ENCODE measurements at regions not wholly inside any gene's neighbourhood (a gene's known extent, or its start where the extent isn't known, plus 50 kb on each side); places are given as distances from the start of the nearest gene placed in this dataset.
"Not testable (repeated sequence)": the region's sequence is repeated elsewhere in the genome, so short reads cannot be mapped to it uniquely, and the experiment has no call there.

DNA sequence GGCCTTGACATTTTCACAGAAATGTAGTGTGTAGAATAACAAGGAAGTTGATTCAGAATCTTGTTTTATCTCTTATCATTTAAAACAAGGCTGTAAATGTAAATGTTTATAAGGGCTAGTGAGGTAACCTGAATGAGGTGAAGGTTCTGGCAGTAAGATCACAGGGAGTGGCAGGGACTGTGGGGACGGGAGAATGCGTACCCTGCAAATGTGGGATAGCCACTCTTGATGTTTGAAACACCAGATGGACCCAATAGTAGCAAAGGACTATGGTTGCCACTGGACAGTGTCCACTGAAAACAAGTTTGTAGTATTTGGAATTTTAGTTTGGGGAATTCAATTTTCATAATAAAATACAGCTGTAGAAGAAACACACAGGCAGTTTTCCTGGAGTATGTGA is 155.3 kb downstream of the FHIP1A start:
- DNase-seq = no peak

DNA sequence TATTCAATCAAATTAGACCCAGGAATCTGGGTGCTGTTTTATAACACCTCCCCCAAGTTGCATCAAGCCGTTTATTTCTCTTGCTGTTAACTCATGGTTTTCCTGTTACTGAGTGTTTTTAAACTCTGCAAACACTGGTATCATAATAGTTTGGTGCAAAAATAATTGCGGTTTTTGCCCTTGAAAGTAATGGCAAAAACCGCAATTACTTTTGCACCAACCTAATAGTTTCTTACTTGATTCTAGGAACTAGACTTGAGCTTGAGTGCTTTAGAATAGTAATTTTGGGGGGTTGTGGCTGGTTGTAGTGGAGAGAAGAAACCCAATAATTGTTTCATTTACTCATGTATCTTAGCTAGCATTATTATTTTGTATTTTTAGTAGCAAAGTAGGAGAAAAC is 156.6 kb downstream of the FHIP1A start:
- DNase-seq = no peak

DNA sequence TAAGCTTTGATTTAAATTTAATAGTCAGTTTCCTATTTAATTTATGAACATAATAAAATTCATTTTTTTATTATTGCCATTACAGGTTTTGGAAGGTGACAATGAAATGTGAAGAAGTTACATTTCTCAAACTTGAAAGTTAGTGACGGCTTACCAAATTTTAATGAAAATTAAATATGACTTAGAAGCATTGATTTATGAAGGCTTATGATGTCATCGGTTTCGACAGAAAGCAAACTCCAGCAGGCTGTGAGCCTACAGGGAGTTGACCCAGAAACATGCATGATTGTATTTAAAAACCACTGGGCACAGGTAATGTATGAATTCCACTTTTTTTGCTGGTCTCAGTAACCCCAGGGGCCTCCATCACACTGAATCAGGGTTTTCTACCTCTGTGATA is 157.1 kb downstream of the FHIP1A start:
- no peak for DNase-seq

DNA sequence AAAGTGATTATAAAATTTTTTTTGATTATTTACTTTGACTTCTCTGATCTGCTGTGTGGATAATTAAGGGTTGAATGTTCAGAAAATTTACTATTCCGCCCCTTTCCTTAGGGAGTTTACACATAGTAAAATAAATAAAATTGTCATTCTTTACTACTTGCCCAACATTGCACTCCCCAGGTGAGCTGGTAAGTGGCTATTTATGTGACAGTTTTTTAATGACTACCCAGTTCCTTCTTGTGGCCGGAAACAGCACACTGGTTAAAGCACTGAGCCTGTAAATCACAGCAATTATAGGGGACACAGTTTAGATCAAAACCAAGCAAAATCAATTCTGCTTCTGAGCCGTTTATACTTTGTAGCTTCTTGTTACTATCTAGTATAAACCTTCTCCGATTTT is 158.1 kb downstream of the FHIP1A start:
- no peak for DNase-seq

DNA sequence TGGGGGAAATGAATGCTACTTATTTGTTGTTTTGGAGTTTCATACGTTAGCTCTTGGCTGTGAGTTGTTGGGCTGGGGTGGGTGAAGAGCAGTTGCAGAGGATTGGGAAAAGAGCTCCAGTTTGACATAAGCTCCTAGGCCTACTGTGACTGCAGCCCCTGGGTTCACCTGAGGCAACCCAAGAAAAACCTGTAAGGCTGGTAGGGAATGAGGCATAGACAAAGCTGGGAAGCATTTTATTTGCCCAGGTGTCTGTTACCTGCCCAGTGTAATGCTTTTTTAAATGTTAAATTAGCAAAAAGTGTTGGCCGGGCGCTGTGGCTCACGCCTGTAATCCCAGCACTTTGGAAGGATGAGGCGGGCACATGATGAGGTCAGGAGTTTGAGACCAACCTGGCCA is 160.0 kb downstream of the FHIP1A start:
- DNase-seq = no peak

DNA sequence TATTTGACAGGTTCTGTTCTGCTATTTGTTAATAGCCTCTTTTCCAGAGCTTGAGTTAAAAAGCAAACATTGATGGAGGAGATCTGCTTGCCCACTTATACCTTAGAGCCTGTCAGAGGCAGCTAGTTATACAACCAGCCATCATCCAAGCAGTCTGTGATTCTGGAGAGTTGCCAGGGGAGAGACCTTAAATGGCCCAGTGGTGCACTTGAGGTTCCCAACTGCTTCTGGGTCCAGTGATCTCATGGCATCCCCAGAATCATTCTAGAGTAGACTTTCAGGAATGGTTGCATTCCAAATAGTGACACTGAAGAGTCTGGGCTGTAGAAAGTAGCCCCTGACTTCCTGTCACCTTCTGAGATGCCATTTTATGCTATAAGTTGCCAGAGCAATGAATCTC is 160.7 kb downstream of the FHIP1A start:
- DNase-seq = no peak

DNA sequence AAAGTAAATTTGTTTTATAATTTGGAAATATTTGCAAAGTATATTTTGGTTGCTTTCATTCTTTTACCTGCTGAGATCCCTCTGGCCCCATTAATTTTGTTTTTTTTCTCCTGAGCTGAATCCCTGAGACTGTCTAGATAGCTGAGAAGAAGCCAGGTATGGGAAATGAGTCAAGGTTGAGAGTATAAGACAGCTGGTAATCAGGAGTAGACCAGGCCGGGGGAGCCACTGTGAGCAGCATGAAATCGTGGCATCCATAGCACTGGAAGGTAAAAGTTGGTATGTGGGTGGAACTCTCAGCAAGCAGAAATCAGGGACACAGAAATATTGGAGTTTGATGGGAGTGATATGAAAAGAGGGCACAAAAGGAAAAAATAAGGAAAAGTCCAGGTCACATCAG is 164.5 kb downstream of the FHIP1A start:
- DNase-seq = no peak

DNA sequence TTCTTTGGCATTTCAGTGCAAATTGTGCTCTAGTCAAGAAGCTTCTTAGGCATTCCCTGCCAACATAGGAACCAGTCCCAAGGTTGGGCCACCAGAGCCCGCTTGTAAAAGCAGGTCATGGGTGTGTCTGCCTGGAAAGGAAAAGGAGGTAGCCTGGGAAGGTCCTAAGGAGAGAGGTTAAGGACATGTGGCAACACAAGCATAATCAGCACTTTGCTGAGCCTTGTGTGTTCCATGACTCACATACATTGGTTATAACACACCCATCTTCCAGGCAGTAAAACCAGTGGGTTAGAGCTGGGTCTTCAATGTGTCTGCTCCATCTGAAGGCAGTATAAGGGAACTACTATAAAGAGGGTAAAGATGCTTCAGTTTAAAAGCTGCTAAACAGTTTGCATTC is 165.0 kb downstream of the FHIP1A start:
- no peak for DNase-seq

DNA sequence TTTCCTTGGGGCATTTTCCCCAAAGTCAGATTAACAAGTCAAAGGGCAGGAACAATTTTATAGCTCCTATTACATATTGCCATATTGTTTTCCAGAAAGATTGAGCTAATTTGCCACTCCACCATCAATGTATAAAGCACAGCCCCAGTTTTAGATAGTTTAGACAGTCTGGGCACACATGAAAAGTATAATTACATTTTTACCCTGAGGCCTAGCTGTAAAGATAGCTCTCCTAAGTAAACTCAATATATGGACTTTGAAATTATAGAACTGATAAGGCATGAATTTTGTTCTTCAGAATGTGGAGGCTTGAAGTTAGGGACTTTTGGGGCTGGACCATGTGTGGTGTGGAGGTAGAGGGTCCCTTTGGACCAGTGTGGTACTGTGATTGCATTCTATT is 166.0 kb downstream of the FHIP1A start:
- DNase-seq = no peak

DNA sequence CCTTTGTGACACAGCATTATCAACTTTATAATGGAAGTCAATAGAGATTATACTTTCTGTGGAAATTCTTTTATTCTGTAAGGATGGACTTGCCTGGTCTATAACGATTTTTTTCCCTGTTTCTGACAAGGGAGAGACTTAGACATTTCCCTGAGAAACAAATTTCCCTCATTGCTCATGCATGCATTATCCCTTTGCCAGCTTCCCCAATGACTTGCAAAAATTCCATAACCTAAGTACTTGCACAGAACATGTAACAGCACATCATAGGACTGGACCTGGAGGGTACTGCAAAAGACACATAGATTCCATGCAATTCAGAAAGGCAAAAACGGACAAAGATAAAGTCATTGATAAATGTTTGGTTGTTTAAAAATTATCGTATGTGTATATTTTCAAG is 166.7 kb downstream of the FHIP1A start:
- DNase-seq = no peak

DNA sequence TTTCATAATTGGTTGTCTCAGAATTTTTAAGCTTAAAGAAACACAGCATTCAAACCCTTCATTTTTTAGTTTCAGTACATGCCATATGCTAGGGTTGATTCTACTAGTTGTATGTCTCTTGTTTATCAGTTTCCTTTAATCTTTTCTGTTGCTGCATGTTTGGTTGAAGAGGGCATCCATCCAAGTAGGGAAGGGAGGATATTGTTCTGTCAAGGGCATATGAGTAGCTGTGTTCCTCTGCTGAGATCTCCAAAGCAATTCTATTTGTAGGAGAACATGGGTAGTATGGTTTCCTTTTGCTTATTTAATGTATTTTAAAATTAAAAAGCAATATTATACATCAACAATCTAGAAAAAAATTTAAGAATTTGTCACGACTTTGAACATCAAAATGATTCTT is 167.7 kb downstream of the FHIP1A start:
- no peak for DNase-seq

DNA sequence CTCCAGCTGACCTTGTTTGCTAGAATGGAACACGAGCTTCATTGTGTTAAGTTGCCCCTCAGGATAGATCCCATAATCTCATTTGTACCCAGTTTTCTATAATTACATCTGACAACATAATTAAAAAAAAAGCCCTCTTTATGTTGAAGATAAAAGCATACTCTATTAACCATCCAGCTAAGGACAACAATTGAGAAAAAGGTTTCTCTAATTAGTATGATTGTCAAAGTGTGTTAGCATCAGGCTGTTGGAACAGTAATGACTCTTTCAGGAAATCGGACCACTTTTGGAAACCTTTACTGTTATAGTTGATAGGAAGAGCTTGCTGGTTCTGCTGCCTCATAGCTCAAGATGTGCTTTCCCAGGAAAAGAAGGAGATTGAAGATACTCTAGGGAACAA is 172.6 kb downstream of the FHIP1A start:
- no peak for DNase-seq

DNA sequence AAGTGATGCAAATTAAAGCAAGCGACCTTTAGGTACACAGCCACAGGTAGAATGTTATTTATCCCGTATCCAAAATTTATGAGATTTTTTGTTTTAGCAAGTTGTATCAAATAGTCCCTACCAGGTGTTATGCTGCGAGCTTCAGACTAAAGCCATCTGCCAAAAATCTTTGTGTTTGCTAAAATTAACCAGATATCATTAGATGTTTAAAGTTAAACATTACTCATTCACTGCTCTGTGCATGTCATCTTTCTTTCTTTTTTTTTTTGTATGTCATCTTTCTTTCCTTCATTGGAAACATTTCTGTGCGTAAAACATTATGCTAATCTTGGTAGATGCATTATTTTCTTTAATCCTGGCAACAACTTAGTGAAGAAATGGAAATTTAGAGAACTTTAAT is 173.1 kb downstream of the FHIP1A start:
- DNase-seq = no peak

DNA sequence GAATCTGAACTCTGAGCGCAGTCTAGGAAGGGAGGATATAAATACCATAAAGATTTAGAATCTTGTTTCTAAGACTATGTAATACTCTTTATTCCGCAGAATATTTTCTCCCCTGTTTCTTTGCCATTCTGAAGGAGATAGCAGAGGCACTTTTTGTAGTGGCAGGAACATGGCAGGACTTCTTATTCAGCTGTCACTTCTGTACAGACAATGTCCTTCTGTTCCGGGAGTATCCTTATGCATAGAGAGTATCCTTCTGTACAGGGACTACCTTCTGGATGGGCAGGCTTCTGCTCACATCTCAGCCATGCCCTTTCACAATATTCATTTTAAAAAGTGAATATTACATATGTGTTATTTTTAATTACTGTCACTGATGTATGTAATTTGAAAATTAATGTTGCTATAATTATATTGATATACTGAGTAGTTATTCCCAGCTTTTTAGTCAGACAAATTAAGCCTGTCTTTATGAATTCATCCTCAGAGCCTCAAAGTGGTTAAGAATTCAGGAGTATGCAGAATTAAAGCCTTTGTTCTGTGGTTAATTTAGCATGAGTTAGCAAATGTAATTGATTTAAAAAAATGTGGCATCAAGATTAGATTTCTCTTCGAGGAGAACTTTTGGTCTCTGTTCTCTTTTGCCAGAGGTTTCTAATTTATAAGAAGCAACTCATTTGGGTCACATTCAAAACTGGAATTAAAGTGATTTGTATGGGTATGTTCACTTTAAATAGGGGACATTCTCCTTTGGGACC is 174.4 kb downstream of the FHIP1A start:
- no peak for DNase-seq

DNA sequence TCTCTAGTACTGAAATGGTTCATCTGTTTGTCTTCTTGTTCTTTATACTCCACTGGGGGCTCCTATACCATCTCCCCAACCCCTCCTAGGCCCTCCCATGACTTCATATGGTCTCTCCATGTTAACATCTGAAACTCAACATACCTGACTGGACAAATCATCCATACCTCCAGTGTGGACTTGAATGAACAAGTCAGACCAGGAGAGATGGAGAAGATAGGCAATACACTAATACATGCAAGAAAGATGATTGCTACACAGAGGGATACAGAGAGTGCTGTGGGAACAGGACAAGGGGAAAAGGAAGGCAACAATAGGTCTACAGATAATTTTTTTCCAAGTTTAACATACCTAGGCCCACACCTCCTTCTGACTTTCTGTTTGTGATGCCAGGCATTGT is 175.1 kb downstream of the FHIP1A start:
- no peak for DNase-seq

DNA sequence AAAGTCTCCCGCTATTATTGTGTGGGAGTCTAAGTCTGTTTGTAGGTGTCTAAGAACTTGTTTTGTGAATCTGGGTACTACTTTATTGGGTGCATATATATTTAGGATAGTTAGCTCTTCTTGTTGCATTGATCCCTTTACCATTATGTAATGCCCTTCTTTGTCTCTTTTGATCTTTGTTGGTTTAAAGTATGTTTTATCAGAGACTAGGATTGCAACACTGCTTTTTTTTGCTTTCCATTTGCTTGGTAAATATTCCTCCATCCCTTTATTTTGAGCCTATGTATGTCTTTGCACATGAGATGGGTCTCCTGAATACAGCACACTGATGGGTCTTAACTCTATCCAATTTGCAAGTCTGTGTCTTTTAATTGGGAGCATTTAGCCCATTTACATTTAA is 165.2 kb downstream of the GATB start:
- not testable (repeated sequence) for DNase-seq

DNA sequence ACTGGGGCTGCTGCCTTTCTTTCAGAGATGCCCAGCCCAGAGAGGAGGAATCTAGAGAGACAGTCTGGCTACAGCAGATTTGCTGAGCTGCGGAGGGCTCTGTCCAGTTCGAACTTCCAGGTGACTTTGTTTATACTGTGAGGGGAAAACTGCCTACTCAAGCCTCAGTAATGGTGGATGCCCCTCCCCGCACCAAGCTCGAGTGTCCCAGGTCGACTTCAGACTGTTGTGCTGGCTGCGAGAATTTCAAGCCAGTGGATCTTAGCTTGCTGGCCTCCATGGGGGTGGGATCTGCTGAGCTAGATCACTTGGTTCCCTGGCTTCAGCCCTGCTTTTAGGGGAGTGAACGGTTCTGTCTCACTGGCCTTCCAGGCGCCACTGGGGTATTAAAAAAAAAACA is 163.1 kb downstream of the GATB start:
- not testable (repeated sequence) for DNase-seq

DNA sequence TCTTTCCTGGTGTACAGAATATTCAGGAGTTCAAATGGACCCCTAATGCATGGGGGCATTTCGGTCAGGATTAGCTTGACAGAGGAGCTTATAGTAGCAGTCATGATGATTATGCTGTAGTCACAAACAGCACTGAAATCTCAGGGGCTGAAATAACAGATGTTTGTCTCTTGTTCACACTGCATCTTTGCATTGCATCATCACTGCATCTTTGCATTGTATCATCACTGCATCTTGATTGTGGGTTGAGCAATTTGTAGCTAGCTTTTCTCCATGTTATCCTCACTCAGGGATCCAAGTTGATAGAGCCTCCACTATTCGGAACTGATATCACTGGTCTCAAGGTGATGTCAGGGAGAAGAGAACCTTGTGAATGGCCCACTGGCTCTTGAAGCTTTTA is 160.9 kb downstream of the GATB start:
- DNase-seq = no peak

DNA sequence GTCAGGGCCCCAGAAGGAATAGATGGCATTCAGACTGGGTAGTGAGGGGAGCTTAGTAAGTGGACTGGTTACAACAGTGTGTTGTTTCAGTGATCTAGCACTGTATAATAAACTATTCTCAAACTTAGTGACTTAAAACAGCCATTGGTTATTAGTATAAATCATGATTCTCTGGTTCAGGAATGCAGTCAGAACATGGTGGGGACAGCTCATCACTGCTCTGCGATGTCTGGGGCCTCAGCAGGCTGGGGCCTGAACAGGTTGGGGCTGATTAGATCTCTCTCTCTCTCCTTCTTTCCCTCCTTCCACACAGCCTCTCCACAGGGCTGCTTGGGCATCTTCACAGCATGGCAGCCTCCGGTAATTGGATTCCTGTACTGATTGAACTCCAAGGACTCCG is 160.4 kb downstream of the GATB start:
- no peak for DNase-seq

DNA sequence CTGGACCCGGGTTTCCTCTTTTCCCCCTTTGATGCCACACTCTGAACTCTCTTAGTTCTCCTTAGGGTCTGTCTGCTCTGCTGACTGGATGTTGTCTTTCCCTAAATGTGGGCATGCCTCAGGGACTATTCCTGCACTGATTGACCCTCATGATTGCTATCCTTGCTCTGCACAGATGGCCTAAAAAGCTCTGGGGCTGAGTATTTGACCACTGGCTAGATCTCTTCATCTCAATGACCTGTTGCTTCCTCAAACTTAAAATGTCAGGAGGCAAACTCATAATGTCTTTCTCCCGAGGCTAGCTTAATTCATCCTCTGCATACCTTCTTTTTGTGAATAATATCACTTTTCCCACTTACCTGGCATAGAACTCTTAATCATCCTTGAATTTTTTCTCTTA is 157.4 kb downstream of the GATB start:
- no peak for DNase-seq

DNA sequence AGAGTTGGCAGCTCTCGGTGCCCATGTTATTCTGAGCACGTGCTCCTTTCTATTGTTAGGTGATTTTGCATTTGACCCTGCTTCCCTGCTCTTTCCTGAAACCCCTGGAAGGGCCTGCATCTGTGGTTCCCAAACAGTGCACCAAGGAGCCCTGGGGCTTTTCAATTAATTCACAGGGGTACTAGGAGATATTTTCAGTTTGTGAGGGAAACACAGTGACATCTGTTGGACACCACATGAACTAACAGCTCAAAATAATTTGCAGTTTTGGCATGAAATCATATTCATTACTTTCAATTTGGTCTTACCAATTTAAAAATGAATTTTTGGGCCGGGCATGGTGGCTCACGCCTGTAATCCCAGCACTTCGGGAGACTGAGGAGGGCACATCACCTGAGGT is 156.6 kb downstream of the GATB start:
- DNase-seq = no peak

DNA sequence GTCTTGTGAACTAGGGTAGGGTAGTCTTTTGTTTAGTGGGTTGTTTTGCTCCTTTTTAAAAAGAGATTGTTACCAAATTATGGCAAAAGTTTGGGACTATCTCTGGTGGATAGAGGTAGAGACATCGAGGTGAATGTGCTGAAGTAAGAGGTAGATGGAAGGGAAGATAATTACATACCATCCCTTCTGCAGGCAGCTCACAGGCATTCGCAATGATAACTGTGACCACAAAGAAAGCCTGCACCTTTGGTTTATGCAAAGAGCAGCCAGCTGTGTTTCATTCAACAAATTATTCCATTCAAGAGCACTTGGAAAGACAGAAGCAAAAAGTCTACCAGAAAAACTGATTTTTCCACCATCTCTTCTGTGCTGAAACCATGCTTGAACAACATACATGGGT is 155.6 kb downstream of the GATB start:
- no peak for DNase-seq

DNA sequence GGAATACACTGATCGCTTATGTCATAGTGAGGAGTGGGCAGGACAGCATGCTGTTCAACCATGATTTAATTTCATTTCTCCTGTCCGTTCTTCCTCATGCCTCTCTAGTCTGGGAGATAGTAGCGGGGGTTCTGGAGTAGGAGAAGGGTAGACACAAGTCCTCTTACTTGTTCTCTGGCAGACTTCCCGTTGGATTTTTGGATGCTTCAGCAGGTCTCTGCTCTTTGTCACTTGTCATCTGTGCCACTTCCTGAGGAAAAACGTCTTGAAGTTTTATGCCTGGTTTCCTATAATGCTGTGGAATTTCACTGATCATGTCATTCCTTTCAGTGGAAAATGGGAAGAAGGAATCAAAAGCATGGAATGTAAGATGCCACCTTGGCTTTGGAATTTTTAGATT is 154.7 kb downstream of the GATB start:
- DNase-seq = no peak

DNA sequence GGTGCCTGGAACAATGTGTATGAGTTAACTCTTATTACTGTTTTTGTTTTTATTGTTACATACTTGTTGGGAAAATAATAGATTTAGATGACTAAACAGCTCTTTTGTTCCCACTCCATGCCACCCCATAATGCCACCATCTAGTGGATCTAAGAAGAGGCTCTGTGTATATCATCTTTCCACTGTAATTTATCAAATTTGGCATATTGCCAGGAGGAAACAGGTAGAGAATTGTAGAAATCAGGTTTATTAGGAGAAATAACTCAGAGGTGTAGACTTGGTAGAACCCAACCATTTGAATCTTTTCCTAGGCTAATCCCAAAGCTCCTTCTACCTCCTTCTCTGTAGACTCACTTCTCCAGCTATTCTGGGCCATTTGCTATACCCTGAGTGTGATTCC is 150.6 kb downstream of the GATB start:
- no peak for DNase-seq

DNA sequence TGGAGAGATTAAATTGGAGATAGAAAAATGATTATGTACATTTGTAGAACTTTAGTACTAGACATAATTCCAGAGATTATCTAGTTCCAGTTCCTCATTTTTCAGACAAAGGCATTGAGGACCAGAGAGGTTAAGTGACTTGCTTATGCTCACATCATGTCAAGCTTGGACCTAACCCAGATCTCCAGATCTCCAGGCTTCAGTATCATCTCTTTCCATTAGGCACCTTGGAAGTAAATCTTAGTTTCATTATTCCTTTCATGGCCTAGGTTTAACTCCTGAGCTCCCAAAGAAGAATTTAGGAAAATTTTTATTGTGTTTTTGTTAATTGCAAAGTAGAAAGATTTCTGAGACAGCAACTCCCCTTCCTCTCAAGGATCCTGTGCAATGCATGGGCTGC is 148.8 kb downstream of the GATB start:
- DNase-seq = no peak

DNA sequence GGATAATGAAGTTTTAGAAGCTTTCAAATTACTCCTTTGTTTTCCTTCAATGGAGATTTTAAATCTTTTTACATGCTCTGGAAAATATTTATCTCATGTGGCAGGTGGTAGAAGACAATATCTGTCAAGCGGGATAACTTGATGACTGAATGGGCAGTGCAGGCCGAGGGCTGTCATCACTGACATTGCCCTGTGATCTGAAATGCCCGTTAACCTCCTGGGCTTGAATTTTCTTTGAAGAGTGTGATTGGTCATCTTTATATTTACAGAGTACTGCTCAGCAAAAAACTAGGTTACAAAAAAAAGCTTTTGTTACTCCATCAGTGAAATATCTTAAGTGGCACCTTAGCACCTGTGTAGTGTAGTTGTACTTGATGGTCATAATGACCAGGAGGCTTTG is 147.5 kb downstream of the GATB start:
- no peak for DNase-seq

All from T1000 (cell line).